ENCODE measurements at regions not wholly inside any gene's neighbourhood (a gene's known extent, or its start where the extent isn't known, plus 50 kb on each side); places are given as distances from the start of the nearest gene placed in this dataset.
"Not testable (repeated sequence)": the region's sequence is repeated elsewhere in the genome, so short reads cannot be mapped to it uniquely, and the experiment has no call there.

DNA sequence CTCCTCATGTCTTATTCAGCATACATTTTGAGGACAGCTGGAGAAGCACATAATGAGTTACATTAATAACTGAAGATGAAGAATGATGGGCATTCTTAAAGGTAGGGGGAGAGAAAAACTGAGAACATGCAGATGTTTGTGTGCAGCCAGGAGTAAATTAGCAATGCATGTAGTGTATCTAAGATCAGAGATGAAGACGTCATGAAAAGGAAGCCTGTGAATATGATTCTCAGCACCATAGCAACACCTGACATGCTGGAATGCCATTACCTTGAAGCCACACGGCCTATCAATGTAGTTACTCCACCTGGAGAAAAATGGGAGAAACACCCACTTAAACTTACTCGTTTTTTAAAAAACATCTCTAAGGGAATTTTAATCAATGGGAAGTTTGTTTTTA is 607.1 kb downstream of the PTPRC start:
- DNase-seq, result no peak
- H3K4me1 ChIP-seq, result no peaks in the 10 kb centered on the region
- H3K27ac ChIP-seq, result no peak overlapping the region

DNA sequence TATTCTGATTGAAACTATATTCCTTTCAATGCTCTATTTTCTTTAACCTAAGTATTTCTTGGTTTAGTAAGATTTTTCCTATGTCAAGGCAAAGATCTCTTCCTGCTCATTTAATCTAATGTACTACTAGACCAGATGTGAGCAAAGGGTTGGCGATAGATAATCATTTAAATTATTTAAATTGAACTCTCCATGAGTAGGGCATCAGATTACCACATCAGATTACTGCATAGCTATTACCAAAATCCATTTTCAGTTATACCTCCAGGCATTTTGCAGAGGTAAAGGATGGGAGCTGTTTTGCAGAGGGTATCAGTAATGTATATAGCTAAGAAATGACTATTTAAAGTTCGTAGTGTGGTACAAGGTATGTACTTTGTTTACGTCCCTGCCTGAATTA is 607.9 kb downstream of the PTPRC start:
- TF ChIP-seq, protein P1, sequence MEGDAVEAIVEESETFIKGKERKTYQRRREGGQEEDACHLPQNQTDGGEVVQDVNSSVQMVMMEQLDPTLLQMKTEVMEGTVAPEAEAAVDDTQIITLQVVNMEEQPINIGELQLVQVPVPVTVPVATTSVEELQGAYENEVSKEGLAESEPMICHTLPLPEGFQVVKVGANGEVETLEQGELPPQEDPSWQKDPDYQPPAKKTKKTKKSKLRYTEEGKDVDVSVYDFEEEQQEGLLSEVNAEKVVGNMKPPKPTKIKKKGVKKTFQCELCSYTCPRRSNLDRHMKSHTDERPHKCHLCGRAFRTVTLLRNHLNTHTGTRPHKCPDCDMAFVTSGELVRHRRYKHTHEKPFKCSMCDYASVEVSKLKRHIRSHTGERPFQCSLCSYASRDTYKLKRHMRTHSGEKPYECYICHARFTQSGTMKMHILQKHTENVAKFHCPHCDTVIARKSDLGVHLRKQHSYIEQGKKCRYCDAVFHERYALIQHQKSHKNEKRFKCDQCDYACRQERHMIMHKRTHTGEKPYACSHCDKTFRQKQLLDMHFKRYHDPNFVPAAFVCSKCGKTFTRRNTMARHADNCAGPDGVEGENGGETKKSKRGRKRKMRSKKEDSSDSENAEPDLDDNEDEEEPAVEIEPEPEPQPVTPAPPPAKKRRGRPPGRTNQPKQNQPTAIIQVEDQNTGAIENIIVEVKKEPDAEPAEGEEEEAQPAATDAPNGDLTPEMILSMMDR (IDR thresholded peaks at IDR 0.05), result no peak

More for the DNA sequence above, 607.1 kb downstream of the PTPRC start:
- intact Hi-C loops (cut with DNase I), result no loop called here
- TF ChIP-seq, protein P1 (IDR thresholded peaks at IDR 0.05), result no peak
- H3K36me3 ChIP-seq, result no peaks in the 10 kb centered on the region
- H3K4me3 ChIP-seq, result no peak overlapping the region
- H3K9ac ChIP-seq (ENCODE audit: low read depth in 2 of 2, low read length in 2 of 2), result no peak overlapping the region
- H3K27me3 ChIP-seq, result no peaks in the 10 kb centered on the region
- no peaks in the 10 kb centered on the region for H3K9me3 ChIP-seq

DNA sequence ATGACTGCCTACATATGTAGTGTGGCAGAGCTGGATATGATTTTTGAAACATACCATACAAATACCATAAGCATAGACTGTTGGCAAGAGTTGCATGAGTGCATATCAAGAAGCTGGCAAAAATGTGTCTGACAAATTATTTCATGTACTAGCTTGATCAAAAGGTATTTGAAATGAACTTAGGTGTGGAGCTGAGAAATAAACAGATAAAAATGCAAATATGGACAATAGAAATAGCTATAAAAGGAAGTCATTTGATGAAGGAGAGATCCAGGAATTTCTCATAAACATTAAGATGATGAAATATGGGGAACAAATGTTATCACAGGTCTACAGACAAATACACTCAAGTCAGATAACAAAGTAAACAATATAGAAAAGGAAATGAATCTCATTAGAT is 609.1 kb downstream of the PTPRC start:
- no peaks in the 10 kb centered on the region for H3K27me3 ChIP-seq
- intact Hi-C loops (cut with DNase I), result no loop called here
- H3K27ac ChIP-seq, result no peak overlapping the region
- H3K36me3 ChIP-seq, result no peaks in the 10 kb centered on the region
- DNase-seq, result no peak
- no peak overlapping the region for H3K4me3 ChIP-seq
- no peaks in the 10 kb centered on the region for H3K9me3 ChIP-seq
- H3K9ac ChIP-seq (ENCODE audit: low read depth in 2 of 2, low read length in 2 of 2), result no peak overlapping the region
- TF ChIP-seq, protein P1 (IDR thresholded peaks at IDR 0.05), result no peak
- no peaks in the 10 kb centered on the region for H3K4me1 ChIP-seq

More for the DNA sequence above, 607.9 kb downstream of the PTPRC start:
- no peak for DNase-seq
- Histone ChIP-seq H3K36me3 (no peaks in the 10 kb centered on the region), H3K9ac (ENCODE audit: low read depth in 2 of 2, low read length in 2 of 2) (no peak overlapping the region), H3K4me3 (no peak overlapping the region), H3K9me3 (no peaks in the 10 kb centered on the region), H3K4me1 (no peaks in the 10 kb centered on the region), H3K27ac (no peak overlapping the region), H3K27me3 (no peaks in the 10 kb centered on the region)
- intact Hi-C loops (cut with DNase I), result no loop called here

DNA sequence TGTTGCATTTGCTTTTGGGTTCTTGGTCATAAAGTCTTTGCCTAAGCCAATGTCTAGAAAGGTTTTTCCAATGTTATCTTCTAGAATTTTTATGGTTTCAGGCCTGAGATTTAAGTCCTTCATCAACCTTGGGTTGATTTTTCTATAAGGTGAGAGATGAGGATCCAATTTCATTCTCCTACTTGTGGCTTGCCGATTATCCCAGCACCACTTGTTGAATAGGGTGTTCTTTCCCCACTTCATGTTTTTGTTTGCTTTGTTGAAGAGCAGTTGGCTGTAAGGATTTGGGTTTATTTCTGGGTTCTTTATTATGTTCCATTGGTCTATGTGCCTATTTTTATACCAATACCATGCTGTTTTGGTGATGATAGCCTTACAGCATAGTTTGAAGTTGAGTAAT is 615.2 kb downstream of the PTPRC start:
- H3K9ac ChIP-seq (ENCODE audit: low read depth in 2 of 2, low read length in 2 of 2); intact Hi-C loops (cut with DNase I); H3K9me3 ChIP-seq; DNase-seq; H3K4me1 ChIP-seq; H3K27ac ChIP-seq; H3K4me3 ChIP-seq; H3K27me3 ChIP-seq; H3K36me3 ChIP-seq: not testable (repeated sequence)

DNA sequence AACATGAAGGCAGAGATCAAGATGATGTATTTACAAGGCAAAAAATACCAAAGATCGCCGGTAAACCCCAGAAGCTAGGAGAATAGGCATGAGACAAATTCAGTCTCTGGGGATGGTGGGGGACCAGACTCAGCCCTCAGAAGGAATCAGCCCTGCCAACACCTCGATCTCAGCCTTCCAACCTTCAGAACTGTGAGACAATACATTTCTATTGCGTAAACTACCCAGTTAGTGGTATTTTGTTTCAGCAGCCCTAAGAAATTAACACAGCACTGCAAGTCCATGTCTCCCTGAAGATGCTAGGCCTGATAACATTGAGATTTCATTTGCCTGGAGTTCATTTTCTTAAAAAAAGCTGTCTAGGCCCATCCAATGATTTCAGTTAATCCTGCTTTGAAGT is 622.5 kb downstream of the PTPRC start:
- no peaks in the 10 kb centered on the region for H3K27me3 ChIP-seq
- H3K4me1 ChIP-seq, result no peaks in the 10 kb centered on the region
- TF ChIP-seq, protein P1 (IDR thresholded peaks at IDR 0.05), result no peak
- H3K36me3 ChIP-seq, result no peaks in the 10 kb centered on the region
- H3K9ac ChIP-seq (ENCODE audit: low read depth in 2 of 2, low read length in 2 of 2), result no peak overlapping the region
- intact Hi-C loops (cut with DNase I), result no loop called here
- H3K27ac ChIP-seq, result no peak overlapping the region
- no peak overlapping the region for H3K4me3 ChIP-seq
- DNase-seq, result no peak
- H3K9me3 ChIP-seq, result no peaks in the 10 kb centered on the region

DNA sequence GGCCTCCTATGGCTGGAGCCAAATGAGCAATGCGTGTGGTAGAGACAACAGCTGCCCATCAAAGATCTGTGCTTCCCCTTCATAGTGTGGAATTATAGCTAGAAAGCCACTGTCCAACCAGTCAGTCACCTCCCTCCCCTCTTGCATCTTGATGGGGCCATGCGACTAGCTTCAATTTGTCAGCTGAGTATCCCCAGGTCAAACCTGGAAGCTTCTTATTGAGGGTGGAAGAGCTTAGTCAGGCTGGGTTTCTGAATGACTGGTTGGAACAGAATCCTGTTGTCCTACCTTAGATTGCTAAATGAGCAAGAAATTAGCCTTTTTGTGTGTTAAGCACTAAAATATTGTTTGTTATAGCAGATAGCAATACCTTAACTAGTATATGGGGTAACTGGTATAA is 625.4 kb downstream of the PTPRC start:
- TF ChIP-seq, protein P1 (IDR thresholded peaks at IDR 0.05), result no peak
- H3K4me3 ChIP-seq, result no peak overlapping the region

More for the DNA sequence above, 625.4 kb downstream of the PTPRC start:
- no peaks in the 10 kb centered on the region for H3K27me3 ChIP-seq
- H3K27ac ChIP-seq, result no peak overlapping the region
- no peak overlapping the region for H3K9ac ChIP-seq (ENCODE audit: low read depth in 2 of 2, low read length in 2 of 2)
- H3K4me1 ChIP-seq, result no peaks in the 10 kb centered on the region
- DNase-seq, result no peak
- no peaks in the 10 kb centered on the region for H3K36me3 ChIP-seq
- H3K9me3 ChIP-seq, result no peaks in the 10 kb centered on the region
- intact Hi-C loops (cut with DNase I), result no loop called here

Measured in colonic mucosa (tissue), 4 donors.